GM12878 (cell line): ENCODE measurements at regions not wholly inside any gene's neighbourhood (a gene's known extent, or its start where the extent isn't known, plus 50 kb on each side); places are given as distances from the start of the nearest gene placed in this dataset.

ENCODE experiments used
- ATAC-seq: fragments of 200-7000 bp; cut with Tn5 transposase; 3 replicates; pipeline ENCODE4 v1.9.1; 2020; ENCODE audit warnings: mild to moderate bottlenecking, moderate library complexity
- BruUV-seq: library from RNA; stranded (reverse); fragments of 400-500 nt; replicated peaks from 2 replicates; lab custom pipeline; 2021; lab: Mats Ljungman, UMichigan
- CTCF ChIA-PET: fragments of 300-600 bp; sonication (Branson Sonifier 250); formaldehyde crosslinking; extraction: SDS; loops from one replicate; lab custom pipeline; 2021; ENCODE audit warnings: inconsistent platforms; lab: Yijun Ruan, JAX
- POLR2A ChIA-PET: fragments of 350-600 bp; formaldehyde crosslinking; extraction: SDS; loops from one replicate; lab custom pipeline; 2021; ENCODE audit warnings: inconsistent platforms; lab: Charles Lee
- RAD21 ChIA-PET: fragments of 300-600 bp; sonication (Branson Sonifier 250); formaldehyde crosslinking; loops from one replicate; lab custom pipeline; 2023; ENCODE audit warnings: antibody characterized with exemption; ENCODE audit not compliant: unreplicated experiment; lab: Charles Lee
- SMC1A ChIA-PET: fragments of 300-600 bp; sonication (Branson Sonifier 250); formaldehyde crosslinking; loops from one replicate; lab custom pipeline; 2023; ENCODE audit not compliant: unreplicated experiment, uncharacterized antibody; lab: Charles Lee
- DNase-seq: peaks from one replicate; pipeline ENCODE4 v3.0.0-alpha.2; 2011; ENCODE audit warnings: low read depth, low spot score
- FAIRE-seq: peaks from 3 replicates; lab custom pipeline; 2011; peaks lifted over from hg19 to GRCh38; lab: Jason Lieb, UNC
- H2AFZ ChIP-seq: 2 replicates; pipeline ENCODE4 v1.6.0; 2011; ENCODE audit warnings: low read depth, low read length, control low read depth; ENCODE audit not compliant: control insufficient read depth
- H3K27ac ChIP-seq: 2 replicates; pipeline ENCODE4 v1.5.1; 2011; ENCODE audit warnings: control low read depth; ENCODE audit not compliant: control insufficient read depth, insufficient read depth
- H3K27me3 ChIP-seq, 2 experiments: replicated peaks in 1 of 2; 2 replicates each; pipeline versions ENCODE4 v1.6.0 to v1.6.1; 2011; ENCODE audit warnings: low read length in 1 of 2; ENCODE audit not compliant: control insufficient read depth in 2 of 2, insufficient read depth in 2 of 2
- H3K36me3 ChIP-seq, 2 experiments: 2 replicates each; pipeline ENCODE4 v1.5.1; 2011; ENCODE audit warnings: low read length in 1 of 2; ENCODE audit not compliant: control insufficient read depth in 2 of 2, insufficient read depth in 2 of 2
- H3K4me1 ChIP-seq: 2 replicates; pipeline ENCODE4 v1.6.1; 2011; ENCODE audit warnings: mild to moderate bottlenecking, low read length, moderate library complexity, mixed read lengths; ENCODE audit not compliant: control insufficient read depth, insufficient read depth
- H3K4me2 ChIP-seq: 2 replicates; pipeline ENCODE4 v1.6.0; 2011; ENCODE audit warnings: control low read depth; ENCODE audit not compliant: control insufficient read depth, insufficient read depth
- H3K4me3 ChIP-seq: fragments of 200-600 bp; sonication (generic); 2 replicates; pipeline ENCODE4 v1.5.1; 2016
- H3K79me2 ChIP-seq: 2 replicates; pipeline ENCODE4 v1.6.0; 2011; ENCODE audit warnings: low read length; ENCODE audit not compliant: control insufficient read depth, insufficient read depth
- H3K9ac ChIP-seq: 2 replicates; pipeline ENCODE4 v1.8.0; 2011; ENCODE audit warnings: low read length, control low read depth, mixed read lengths; ENCODE audit not compliant: control insufficient read depth, insufficient read depth
- H3K9me3 ChIP-seq: replicated peaks from 3 replicates; pipeline ENCODE4 v1.5.1; 2011; ENCODE audit warnings: mild to moderate bottlenecking, low read length; ENCODE audit not compliant: control insufficient read depth, insufficient read depth
- H4K20me1 ChIP-seq: 2 replicates; pipeline ENCODE4 v1.6.0; 2011; ENCODE audit not compliant: control insufficient read depth, insufficient read depth
- ASH2L ChIP-seq: fragments of 300-600, 200-600 bp; sonication (generic); IDR thresholded peaks from 2 replicates; pipeline ENCODE4 v1.6.1; 2017; ENCODE audit warnings: low read depth, mild to moderate bottlenecking, borderline replicate concordance
- CHD2 ChIP-seq: IDR thresholded peaks from 2 replicates; pipeline ENCODE4 v1.6.1; 2011; ENCODE audit warnings: low read depth, low read length, improper control_type of control experiment, borderline replicate concordance
- EGR1 ChIP-seq, 2 experiments: IDR thresholded peaks; 1 replicate in 1 of 2; 2 replicates in 1 of 2; pipeline ENCODE4 v1.6.1; 2011 to 2012; ENCODE audit warnings: low read depth in 2 of 2, low read length in 2 of 2, borderline replicate concordance in 1 of 2, mild to moderate bottlenecking in 1 of 2, moderate library complexity in 1 of 2
- MEF2B ChIP-seq: fragments of 450-650 bp; IDR thresholded peaks from 2 replicates; pipeline ENCODE4 v1.6.1; 2018; ENCODE audit warnings: mild to moderate bottlenecking, moderate library complexity; ENCODE audit not compliant: partially characterized antibody, poor library complexity, severe bottlenecking
- MYC ChIP-seq: IDR thresholded peaks from 2 replicates; pipeline ENCODE4 v1.6.1; 2011; ENCODE audit warnings: mild to moderate bottlenecking, low read length, moderate library complexity, inconsistent platforms; ENCODE audit not compliant: insufficient read depth, insufficient replicate concordance, insufficient read length, severe bottlenecking
- NFIC ChIP-seq: IDR thresholded peaks from 2 replicates; pipeline ENCODE4 v1.6.1; 2012; ENCODE audit warnings: low read depth, mild to moderate bottlenecking, inconsistent platforms, low read length, moderate library complexity
- SMAD1 ChIP-seq: fragments of 450-650 bp; IDR thresholded peaks from 2 replicates; pipeline ENCODE4 v1.6.1; 2018; ENCODE audit warnings: mild to moderate bottlenecking, low read depth; ENCODE audit not compliant: partially characterized antibody
- SREBF1 ChIP-seq: IDR thresholded peaks from 2 replicates; pipeline ENCODE4 v1.6.1; 2012; ENCODE audit warnings: mild to moderate bottlenecking, low read length
- STAT1 ChIP-seq: fragments of 450-650 bp; conservative IDR thresholded peaks from 2 replicates; pipeline ENCODE4 v1.6.1; 2014; ENCODE audit warnings: antibody characterized with exemption, mild to moderate bottlenecking
- SUZ12 ChIP-seq: fragments of 200-600 bp; sonication (generic); IDR thresholded peaks from one replicate; pipeline ENCODE4 v1.6.1; 2018; ENCODE audit warnings: antibody characterized with exemption, mild to moderate bottlenecking; ENCODE audit not compliant: unreplicated experiment
- TCF7 ChIP-seq: IDR thresholded peaks from 2 replicates; pipeline ENCODE4 v1.6.1; 2014; ENCODE audit warnings: antibody characterized with exemption, borderline replicate concordance
- ZNF24 ChIP-seq: fragments of 450-650 bp; IDR thresholded peaks from 2 replicates; pipeline ENCODE4 v1.6.1; 2017; ENCODE audit warnings: antibody characterized with exemption, mild to moderate bottlenecking
- WGBS: methylation state at CpG from one replicate; pipeline ENCODE4 v1.1.6; 2016; ENCODE audit warnings: low lambda C conversion rate; ENCODE audit not compliant: insufficient replicate concordance, insufficient coverage; ENCODE audit errors: missing lambda C conversion rate; 5-methylcytosine and 5-hydroxymethylcytosine counted together
- in situ Hi-C: fragments of 300-500 bp; cut with MboI; formaldehyde crosslinking; loops from 9 replicates; pipeline ENCODE4 v1.14.3; 2018; ENCODE audit warnings: mixed read lengths
- intact Hi-C: fragments of 100-400 bp; cut with micrococcal nuclease; formaldehyde crosslinking; loops from one replicate; pipeline ENCODE4 v1.14.2; 2022; ENCODE audit not compliant: unreplicated experiment
- TF ChIP-seq, protein P1 (sequence below), 3 experiments: IDR thresholded peaks in 2 of 3; conservative IDR thresholded peaks in 1 of 3; 2 replicates each; pipeline ENCODE4 v1.5.1; 2011; ENCODE audit warnings: low read depth in 3 of 3, low read length in 3 of 3, mild to moderate bottlenecking in 3 of 3, control low read depth in 2 of 3, moderate library complexity in 2 of 3, inconsistent platforms in 1 of 3, mixed read lengths in 1 of 3; ENCODE audit not compliant: control insufficient read depth in 2 of 3, insufficient read depth in 1 of 3; ENCODE audit errors: extremely low read depth in 1 of 3
- TF ChIP-seq, protein P2 (sequence below): fragments of 450-650 bp; formaldehyde crosslinking; IDR thresholded peaks from 2 replicates; pipeline ENCODE4 v1.4.0; 2022; ENCODE audit warnings: mild to moderate bottlenecking, moderate library complexity
- TF ChIP-seq, protein P3 (sequence below): fragments of 450-650 bp; conservative IDR thresholded peaks from 2 replicates; pipeline ENCODE4 v1.6.1; 2017; ENCODE audit warnings: mild to moderate bottlenecking, moderate library complexity

DNA sequence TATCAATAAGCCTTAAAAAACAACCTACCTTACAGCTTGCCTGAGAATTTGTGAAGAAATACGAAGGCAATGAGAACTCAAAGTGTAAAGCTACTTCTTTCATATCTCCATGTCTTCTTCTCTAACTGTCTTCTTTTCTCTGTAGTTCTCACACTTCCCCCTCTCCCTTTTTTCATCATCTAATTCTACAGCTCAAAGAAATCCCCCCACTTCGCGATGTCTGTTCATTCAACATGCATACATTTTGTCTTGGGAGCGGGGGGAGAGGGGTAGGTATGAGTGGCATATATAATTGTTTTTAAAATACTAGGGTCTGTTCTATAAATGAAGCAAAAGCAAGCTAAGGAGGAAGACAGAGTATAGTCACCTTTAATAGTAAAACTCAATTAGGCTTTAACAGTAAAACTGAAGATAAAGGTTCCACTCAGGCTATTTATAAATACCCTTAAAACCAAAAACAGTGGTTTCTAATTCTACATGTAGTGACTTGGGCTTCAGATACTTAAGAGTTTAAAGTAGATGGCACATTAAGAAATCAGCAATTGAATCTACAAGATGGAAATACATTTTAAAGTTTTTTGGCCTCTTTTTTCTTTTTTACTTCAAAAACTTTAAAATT lies 106.9 kb downstream of the KLF12 start:
- Histone ChIP-seq H3K79me2 (peaks cover 16% of the 10 kb centered on the region), H4K20me1 (no peaks in the 10 kb centered on the region), H3K9me3 (peaks cover 11% of the 10 kb centered on the region), H3K4me2 (peak overlapping the region; percentile 90), H3K4me1 (peaks cover 8% of the 10 kb centered on the region; the same call in 1 of the 2 replicates), H3K36me3 (no peaks in the 10 kb centered on the region), H3K9ac (peak overlapping the region; percentile 61), H3K27ac (peak overlapping the region; percentile 96), H3K27me3 (no peaks in the 10 kb centered on the region), H3K4me3 (peak overlapping the region; percentile 53), H2AFZ (peak overlapping the region; percentile 59)
- ATAC-seq (peak; percentile 51), FAIRE-seq (no peak), DNase-seq (no peak)
- in situ Hi-C loops: no loop called here
- RAD21 ChIA-PET: interaction anchor here (0.8 to 2.6 kb wide), 14 partner anchors 10 to 117 kb away, joined by 3 to 19 read pairs (median 4); partner anchors contain the start of gene KLF12
- CTCF ChIA-PET: interaction anchor here (0.7 to 2.2 kb wide), 11 partner anchors 9 to 1273 kb away, joined by 3 to 7 read pairs (median 3); no protein-coding TSS in a partner anchor
- BruUV-seq: no TSS peak
- 0% methylated on average over 4 of the region's 4 CpGs for WGBS
- SMC1A ChIA-PET: interaction anchor here (0.7 to 2.6 kb wide), 26 partner anchors 8 to 262 kb away, joined by 3 to 24 read pairs (median 4); no protein-coding TSS in a partner anchor
- POLR2A ChIA-PET: interaction anchor here (0.8 to 2.2 kb wide), 9 partner anchors 8 to 117 kb away, joined by 3 to 16 read pairs (median 4); partner anchors contain the start of gene KLF12
- intact Hi-C loops: loop anchor here (2.0 kb wide), 2 partner anchors 36 to 108 kb away; partner anchors contain the start of gene KLF12
- TF ChIP-seq, protein P1, sequence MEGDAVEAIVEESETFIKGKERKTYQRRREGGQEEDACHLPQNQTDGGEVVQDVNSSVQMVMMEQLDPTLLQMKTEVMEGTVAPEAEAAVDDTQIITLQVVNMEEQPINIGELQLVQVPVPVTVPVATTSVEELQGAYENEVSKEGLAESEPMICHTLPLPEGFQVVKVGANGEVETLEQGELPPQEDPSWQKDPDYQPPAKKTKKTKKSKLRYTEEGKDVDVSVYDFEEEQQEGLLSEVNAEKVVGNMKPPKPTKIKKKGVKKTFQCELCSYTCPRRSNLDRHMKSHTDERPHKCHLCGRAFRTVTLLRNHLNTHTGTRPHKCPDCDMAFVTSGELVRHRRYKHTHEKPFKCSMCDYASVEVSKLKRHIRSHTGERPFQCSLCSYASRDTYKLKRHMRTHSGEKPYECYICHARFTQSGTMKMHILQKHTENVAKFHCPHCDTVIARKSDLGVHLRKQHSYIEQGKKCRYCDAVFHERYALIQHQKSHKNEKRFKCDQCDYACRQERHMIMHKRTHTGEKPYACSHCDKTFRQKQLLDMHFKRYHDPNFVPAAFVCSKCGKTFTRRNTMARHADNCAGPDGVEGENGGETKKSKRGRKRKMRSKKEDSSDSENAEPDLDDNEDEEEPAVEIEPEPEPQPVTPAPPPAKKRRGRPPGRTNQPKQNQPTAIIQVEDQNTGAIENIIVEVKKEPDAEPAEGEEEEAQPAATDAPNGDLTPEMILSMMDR (IDR thresholded peaks at IDR 0.05 in 2 of 3, conservative IDR thresholded peaks at IDR 0.05 in 1 of 3; ENCODE audit: control insufficient read depth in 2 of 3, extremely low read depth in 1 of 3, insufficient read depth in 1 of 3, low read depth in 3 of 3, low read length in 3 of 3): no peak
- TF ChIP-seq MYC (no peak), ZNF24 (no peak), TCF7 (no peak), ASH2L (0 out of 2 replicates have a peak, but pooled peaks have one; percentile 82), SMAD1 (no peak), STAT1 (no peak), MEF2B (peak; percentile 7), SUZ12 (no peak), SREBF1 (no peak), NFIC (peak; percentile 62), CHD2 (0 out of 2 replicates have a peak, but pooled peaks have one; percentile 2), EGR1 (IDR thresholded peaks at IDR 0.05; ENCODE audit: borderline replicate concordance in 1 of 2, low read depth in 2 of 2, low read length in 2 of 2) (no peak)
- TF ChIP-seq, protein P2, sequence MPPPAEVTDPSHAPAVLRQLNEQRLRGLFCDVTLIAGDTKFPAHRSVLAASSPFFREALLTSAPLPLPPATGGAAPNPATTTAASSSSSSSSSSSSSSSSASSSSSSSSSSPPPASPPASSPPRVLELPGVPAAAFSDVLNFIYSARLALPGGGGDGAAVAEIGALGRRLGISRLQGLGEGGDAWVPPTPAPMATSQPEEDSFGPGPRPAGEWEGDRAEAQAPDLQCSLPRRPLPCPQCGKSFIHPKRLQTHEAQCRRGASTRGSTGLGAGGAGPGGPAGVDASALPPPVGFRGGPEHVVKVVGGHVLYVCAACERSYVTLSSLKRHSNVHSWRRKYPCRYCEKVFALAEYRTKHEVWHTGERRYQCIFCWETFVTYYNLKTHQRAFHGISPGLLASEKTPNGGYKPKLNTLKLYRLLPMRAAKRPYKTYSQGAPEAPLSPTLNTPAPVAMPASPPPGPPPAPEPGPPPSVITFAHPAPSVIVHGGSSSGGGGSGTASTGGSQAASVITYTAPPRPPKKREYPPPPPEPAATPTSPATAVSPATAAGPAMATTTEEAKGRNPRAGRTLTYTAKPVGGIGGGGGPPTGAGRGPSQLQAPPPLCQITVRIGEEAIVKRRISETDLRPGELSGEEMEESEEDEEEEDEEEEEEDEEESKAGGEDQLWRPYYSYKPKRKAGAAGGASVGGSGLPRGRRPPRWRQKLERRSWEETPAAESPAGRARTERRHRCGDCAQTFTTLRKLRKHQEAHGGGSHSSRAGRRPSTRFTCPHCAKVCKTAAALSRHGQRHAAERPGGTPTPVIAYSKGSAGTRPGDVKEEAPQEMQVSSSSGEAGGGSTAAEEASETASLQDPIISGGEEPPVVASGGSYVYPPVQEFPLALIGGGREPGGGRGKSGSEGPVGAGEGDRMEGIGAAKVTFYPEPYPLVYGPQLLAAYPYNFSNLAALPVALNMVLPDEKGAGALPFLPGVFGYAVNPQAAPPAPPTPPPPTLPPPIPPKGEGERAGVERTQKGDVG (CRISPR knock-in tag): no peak
- TF ChIP-seq, protein P3, sequence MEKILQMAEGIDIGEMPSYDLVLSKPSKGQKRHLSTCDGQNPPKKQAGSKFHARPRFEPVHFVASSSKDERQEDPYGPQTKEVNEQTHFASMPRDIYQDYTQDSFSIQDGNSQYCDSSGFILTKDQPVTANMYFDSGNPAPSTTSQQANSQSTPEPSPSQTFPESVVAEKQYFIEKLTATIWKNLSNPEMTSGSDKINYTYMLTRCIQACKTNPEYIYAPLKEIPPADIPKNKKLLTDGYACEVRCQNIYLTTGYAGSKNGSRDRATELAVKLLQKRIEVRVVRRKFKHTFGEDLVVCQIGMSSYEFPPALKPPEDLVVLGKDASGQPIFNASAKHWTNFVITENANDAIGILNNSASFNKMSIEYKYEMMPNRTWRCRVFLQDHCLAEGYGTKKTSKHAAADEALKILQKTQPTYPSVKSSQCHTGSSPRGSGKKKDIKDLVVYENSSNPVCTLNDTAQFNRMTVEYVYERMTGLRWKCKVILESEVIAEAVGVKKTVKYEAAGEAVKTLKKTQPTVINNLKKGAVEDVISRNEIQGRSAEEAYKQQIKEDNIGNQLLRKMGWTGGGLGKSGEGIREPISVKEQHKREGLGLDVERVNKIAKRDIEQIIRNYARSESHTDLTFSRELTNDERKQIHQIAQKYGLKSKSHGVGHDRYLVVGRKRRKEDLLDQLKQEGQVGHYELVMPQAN: no peak
